ENCODE measurements at regions not wholly inside any gene's neighbourhood (a gene's known extent, or its start where the extent isn't known, plus 50 kb on each side); places are given as distances from the start of the nearest gene placed in this dataset.

DNA sequence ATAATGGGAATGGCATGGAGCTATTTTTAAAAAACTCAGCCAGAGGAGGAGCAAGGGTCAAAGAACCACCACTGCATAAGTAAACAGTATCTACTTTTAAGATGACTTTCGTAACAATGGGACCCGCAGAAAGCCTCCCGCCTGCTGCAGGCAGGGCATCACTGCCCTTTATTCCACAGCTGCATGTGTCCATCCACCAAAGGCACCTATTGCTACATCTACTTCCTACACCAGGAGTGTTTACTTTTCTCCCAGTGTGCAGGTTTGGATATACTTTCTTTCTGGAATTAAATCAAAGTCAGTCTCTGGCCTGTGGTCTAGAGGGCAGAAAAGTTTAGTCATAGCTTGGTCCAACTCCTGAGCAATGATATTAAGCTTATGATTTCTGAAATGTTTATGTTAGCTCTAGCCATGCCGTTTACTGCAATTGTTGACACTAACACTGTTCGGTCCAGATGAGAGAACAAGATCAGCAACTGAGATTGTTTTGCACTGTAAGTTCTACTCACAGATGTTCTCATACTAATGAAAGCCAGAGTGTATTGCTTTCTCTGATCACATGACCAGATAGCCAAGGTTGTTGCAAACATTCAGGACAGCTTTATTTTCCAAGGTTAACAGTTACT is 391.5 kb downstream of the FGF10 start (continued):
- TF ChIP-seq, protein P1, sequence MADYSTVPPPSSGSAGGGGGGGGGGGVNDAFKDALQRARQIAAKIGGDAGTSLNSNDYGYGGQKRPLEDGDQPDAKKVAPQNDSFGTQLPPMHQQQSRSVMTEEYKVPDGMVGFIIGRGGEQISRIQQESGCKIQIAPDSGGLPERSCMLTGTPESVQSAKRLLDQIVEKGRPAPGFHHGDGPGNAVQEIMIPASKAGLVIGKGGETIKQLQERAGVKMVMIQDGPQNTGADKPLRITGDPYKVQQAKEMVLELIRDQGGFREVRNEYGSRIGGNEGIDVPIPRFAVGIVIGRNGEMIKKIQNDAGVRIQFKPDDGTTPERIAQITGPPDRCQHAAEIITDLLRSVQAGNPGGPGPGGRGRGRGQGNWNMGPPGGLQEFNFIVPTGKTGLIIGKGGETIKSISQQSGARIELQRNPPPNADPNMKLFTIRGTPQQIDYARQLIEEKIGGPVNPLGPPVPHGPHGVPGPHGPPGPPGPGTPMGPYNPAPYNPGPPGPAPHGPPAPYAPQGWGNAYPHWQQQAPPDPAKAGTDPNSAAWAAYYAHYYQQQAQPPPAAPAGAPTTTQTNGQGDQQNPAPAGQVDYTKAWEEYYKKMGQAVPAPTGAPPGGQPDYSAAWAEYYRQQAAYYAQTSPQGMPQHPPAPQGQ (CRISPR knock-in tag; IDR thresholded peaks at IDR 0.05; ENCODE audit: borderline replicate concordance) = no peak
- TF ChIP-seq, protein P2, sequence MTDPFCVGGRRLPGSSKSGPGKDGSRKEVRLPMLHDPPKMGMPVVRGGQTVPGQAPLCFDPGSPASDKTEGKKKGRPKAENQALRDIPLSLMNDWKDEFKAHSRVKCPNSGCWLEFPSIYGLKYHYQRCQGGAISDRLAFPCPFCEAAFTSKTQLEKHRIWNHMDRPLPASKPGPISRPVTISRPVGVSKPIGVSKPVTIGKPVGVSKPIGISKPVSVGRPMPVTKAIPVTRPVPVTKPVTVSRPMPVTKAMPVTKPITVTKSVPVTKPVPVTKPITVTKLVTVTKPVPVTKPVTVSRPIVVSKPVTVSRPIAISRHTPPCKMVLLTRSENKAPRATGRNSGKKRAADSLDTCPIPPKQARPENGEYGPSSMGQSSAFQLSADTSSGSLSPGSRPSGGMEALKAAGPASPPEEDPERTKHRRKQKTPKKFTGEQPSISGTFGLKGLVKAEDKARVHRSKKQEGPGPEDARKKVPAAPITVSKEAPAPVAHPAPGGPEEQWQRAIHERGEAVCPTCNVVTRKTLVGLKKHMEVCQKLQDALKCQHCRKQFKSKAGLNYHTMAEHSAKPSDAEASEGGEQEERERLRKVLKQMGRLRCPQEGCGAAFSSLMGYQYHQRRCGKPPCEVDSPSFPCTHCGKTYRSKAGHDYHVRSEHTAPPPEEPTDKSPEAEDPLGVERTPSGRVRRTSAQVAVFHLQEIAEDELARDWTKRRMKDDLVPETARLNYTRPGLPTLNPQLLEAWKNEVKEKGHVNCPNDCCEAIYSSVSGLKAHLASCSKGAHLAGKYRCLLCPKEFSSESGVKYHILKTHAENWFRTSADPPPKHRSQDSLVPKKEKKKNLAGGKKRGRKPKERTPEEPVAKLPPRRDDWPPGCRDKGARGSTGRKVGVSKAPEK (CRISPR knock-in tag; IDR thresholded peaks at IDR 0.05; ENCODE audit: borderline replicate concordance) = no peak
- no peak for TF ChIP-seq CENPT (CRISPR knock-in tag; IDR thresholded peaks at IDR 0.05; ENCODE audit: low read depth)
- TF ChIP-seq NCOR1 (IDR thresholded peaks at IDR 0.05; ENCODE audit: borderline replicate concordance, low read length) = peak; percentile 66; the same call in 1 of the 2 replicates
- TF ChIP-seq, protein P3, sequence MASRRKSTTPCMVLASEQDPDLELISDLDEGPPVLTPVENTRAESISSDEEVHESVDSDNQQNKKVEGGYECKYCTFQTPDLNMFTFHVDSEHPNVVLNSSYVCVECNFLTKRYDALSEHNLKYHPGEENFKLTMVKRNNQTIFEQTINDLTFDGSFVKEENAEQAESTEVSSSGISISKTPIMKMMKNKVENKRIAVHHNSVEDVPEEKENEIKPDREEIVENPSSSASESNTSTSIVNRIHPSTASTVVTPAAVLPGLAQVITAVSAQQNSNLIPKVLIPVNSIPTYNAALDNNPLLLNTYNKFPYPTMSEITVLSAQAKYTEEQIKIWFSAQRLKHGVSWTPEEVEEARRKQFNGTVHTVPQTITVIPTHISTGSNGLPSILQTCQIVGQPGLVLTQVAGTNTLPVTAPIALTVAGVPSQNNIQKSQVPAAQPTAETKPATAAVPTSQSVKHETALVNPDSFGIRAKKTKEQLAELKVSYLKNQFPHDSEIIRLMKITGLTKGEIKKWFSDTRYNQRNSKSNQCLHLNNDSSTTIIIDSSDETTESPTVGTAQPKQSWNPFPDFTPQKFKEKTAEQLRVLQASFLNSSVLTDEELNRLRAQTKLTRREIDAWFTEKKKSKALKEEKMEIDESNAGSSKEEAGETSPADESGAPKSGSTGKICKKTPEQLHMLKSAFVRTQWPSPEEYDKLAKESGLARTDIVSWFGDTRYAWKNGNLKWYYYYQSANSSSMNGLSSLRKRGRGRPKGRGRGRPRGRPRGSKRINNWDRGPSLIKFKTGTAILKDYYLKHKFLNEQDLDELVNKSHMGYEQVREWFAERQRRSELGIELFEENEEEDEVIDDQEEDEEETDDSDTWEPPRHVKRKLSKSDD (CRISPR knock-in tag; IDR thresholded peaks at IDR 0.05; ENCODE audit: low read depth) = no peak
- no peak for TF ChIP-seq ZNF33B (CRISPR knock-in tag; IDR thresholded peaks at IDR 0.05)
- TF ChIP-seq ZSCAN12 (CRISPR knock-in tag; IDR thresholded peaks at IDR 0.05) = no peak
- peak; percentile 94 for TF ChIP-seq ELF3 (CRISPR knock-in tag; IDR thresholded peaks at IDR 0.05)
- peak; percentile 76 for TF ChIP-seq CBFB (CRISPR knock-in tag; IDR thresholded peaks at IDR 0.05)
- TF ChIP-seq GFI1 (CRISPR knock-in tag; IDR thresholded peaks at IDR 0.05; ENCODE audit: borderline replicate concordance) = peak; percentile 100
- TF ChIP-seq ZFX (CRISPR knock-in tag; IDR thresholded peaks at IDR 0.05; ENCODE audit: low read depth) = no peak; the same call in 1 of the 2 replicates
- TF ChIP-seq, protein P4, sequence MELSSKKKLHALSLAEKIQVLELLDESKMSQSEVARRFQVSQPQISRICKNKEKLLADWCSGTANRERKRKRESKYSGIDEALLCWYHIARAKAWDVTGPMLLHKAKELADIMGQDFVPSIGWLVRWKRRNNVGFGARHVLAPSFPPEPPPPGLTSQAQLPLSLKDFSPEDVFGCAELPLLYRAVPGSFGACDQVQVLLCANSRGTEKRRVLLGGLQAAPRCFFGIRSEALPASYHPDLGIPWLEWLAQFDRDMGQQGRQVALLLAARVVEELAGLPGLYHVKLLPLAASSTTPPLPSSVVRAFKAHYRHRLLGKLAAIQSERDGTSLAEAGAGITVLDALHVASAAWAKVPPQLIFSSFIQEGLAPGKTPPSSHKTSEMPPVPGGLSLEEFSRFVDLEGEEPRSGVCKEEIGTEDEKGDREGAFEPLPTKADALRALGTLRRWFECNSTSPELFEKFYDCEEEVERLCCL (CRISPR knock-in tag; IDR thresholded peaks at IDR 0.05; ENCODE audit: borderline replicate concordance) = no peak
- TF ChIP-seq KLF11 (CRISPR knock-in tag; IDR thresholded peaks at IDR 0.05) = no peak
- TF ChIP-seq SNRNP70 (IDR thresholded peaks at IDR 0.05; ENCODE audit: low read depth, low read length) = no peak
- TF ChIP-seq ZNF124 (CRISPR knock-in tag; IDR thresholded peaks at IDR 0.05) = 0 out of 2 replicates have a peak, but pooled peaks have one; percentile 21
- TF ChIP-seq NFE2L1 (CRISPR knock-in tag; IDR thresholded peaks at IDR 0.05; ENCODE audit: borderline replicate concordance) = no peak
- TF ChIP-seq U2AF1 (optimal IDR thresholded peaks at IDR 0.05; ENCODE audit: low read depth, low read length) = no peak
- TF ChIP-seq ZNF317 (CRISPR knock-in tag; IDR thresholded peaks at IDR 0.05) = peak; percentile 90
- TF ChIP-seq, protein P5, sequence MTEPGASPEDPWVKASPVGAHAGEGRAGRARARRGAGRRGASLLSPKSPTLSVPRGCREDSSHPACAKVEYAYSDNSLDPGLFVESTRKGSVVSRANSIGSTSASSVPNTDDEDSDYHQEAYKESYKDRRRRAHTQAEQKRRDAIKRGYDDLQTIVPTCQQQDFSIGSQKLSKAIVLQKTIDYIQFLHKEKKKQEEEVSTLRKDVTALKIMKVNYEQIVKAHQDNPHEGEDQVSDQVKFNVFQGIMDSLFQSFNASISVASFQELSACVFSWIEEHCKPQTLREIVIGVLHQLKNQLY (CRISPR knock-in tag; IDR thresholded peaks at IDR 0.05) = peak; percentile 75
- TF ChIP-seq, protein P6, sequence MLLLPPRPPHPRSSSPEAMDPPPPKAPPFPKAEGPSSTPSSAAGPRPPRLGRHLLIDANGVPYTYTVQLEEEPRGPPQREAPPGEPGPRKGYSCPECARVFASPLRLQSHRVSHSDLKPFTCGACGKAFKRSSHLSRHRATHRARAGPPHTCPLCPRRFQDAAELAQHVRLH (CRISPR knock-in tag; IDR thresholded peaks at IDR 0.05; ENCODE audit: borderline replicate concordance, low read depth) = peak; percentile 77

Measured in HepG2 (cell line).